Panc1 (cell line): ENCODE measurements at regions not wholly inside any gene's neighbourhood (a gene's known extent, or its start where the extent isn't known, plus 50 kb on each side); places are given as distances from the start of the nearest gene placed in this dataset.

Experiments used
- POLR2AphosphoS5 ChIP-seq: IDR thresholded peaks from 2 replicates; pipeline ENCODE4 v1.6.1; 2012; ENCODE audit warnings: mild to moderate bottlenecking, low read depth, low read length, moderate library complexity
- SIN3A ChIP-seq: IDR thresholded peaks from 2 replicates; pipeline ENCODE4 v1.6.1; 2012; ENCODE audit warnings: low read depth, mild to moderate bottlenecking, low read length, moderate library complexity, borderline replicate concordance; ENCODE audit not compliant: insufficient read depth
- TCF7L2 ChIP-seq: IDR thresholded peaks from 2 replicates; pipeline ENCODE4 v1.6.1; 2011; ENCODE audit warnings: mild to moderate bottlenecking, low read depth, low read length, inconsistent platforms
- TF ChIP-seq, protein P1 (sequence below): fragments of 450-650 bp; IDR thresholded peaks from 2 replicates; pipeline ENCODE4 v1.5.1; 2017; ENCODE audit warnings: mild to moderate bottlenecking
- TF ChIP-seq, protein P2 (sequence below), 2 experiments: IDR thresholded peaks; 2 replicates each; pipeline ENCODE4 v1.6.1; 2011 to 2012; ENCODE audit warnings: low read depth in 2 of 2, control low read depth in 1 of 2, low read length in 1 of 2, mild to moderate bottlenecking in 1 of 2, moderate library complexity in 1 of 2; ENCODE audit not compliant: insufficient read depth in 1 of 2

DNA sequence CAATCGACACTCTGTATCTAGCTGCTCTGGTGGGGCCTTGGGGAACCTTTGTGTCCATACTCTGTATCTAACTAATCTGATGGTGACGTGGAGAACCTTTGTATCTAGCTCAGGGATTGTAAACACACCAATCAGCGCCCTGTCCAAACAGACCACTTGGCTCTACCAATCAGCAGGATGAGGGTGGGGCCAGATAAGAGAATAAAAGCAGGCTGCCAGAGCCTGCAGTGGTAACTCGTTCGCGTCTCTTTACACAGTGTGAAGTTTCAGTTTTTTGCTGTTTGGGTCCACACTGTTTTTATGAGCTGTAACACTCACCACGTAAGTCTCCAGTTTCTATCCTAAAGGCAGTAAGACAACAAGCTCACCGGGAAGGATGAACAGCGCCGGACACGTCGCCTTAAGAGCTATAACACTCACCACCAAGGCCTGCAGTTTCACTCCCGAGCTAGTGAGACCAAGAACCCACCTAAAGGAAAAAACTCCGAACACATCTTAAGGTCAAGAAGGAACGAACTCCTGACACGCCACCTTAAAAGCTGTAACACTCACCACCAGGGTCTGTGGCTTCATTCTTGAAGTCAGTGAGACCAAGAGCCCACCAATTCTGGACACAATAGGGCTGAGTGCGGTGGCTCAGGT lies 64.6 kb downstream of the KPNA2 start:
- TF ChIP-seq, protein P1, sequence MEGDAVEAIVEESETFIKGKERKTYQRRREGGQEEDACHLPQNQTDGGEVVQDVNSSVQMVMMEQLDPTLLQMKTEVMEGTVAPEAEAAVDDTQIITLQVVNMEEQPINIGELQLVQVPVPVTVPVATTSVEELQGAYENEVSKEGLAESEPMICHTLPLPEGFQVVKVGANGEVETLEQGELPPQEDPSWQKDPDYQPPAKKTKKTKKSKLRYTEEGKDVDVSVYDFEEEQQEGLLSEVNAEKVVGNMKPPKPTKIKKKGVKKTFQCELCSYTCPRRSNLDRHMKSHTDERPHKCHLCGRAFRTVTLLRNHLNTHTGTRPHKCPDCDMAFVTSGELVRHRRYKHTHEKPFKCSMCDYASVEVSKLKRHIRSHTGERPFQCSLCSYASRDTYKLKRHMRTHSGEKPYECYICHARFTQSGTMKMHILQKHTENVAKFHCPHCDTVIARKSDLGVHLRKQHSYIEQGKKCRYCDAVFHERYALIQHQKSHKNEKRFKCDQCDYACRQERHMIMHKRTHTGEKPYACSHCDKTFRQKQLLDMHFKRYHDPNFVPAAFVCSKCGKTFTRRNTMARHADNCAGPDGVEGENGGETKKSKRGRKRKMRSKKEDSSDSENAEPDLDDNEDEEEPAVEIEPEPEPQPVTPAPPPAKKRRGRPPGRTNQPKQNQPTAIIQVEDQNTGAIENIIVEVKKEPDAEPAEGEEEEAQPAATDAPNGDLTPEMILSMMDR = no peak
- TF ChIP-seq SIN3A (no peak), POLR2AphosphoS5 (no peak), TCF7L2 (no peak)
- TF ChIP-seq, protein P2, sequence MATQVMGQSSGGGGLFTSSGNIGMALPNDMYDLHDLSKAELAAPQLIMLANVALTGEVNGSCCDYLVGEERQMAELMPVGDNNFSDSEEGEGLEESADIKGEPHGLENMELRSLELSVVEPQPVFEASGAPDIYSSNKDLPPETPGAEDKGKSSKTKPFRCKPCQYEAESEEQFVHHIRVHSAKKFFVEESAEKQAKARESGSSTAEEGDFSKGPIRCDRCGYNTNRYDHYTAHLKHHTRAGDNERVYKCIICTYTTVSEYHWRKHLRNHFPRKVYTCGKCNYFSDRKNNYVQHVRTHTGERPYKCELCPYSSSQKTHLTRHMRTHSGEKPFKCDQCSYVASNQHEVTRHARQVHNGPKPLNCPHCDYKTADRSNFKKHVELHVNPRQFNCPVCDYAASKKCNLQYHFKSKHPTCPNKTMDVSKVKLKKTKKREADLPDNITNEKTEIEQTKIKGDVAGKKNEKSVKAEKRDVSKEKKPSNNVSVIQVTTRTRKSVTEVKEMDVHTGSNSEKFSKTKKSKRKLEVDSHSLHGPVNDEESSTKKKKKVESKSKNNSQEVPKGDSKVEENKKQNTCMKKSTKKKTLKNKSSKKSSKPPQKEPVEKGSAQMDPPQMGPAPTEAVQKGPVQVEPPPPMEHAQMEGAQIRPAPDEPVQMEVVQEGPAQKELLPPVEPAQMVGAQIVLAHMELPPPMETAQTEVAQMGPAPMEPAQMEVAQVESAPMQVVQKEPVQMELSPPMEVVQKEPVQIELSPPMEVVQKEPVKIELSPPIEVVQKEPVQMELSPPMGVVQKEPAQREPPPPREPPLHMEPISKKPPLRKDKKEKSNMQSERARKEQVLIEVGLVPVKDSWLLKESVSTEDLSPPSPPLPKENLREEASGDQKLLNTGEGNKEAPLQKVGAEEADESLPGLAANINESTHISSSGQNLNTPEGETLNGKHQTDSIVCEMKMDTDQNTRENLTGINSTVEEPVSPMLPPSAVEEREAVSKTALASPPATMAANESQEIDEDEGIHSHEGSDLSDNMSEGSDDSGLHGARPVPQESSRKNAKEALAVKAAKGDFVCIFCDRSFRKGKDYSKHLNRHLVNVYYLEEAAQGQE (IDR thresholded peaks at IDR 0.05; ENCODE audit: insufficient read depth in 1 of 2, low read depth in 2 of 2, low read length in 1 of 2) = no peak
